ENCODE measurements at regions not wholly inside any gene's neighbourhood (a gene's known extent, or its start where the extent isn't known, plus 50 kb on each side); places are given as distances from the start of the nearest gene placed in this dataset.

- Histone ChIP-seq H3K4me1 (ENCODE audit: low read length) (no peaks in the 10 kb centered on the region), H3K27me3 (ENCODE audit: low read length) (no peaks in the 10 kb centered on the region), H3K9me3 (ENCODE audit: low read length) (no peaks in the 10 kb centered on the region), H3K27ac (ENCODE audit: low read length) (no peak overlapping the region), H4K20me1 (ENCODE audit: insufficient read depth, low read depth, low read length) (no peaks in the 10 kb centered on the region), H3K4me2 (ENCODE audit: low read depth, low read length, poor library complexity, severe bottlenecking) (no peak overlapping the region), H3K9ac (ENCODE audit: low read length) (no peak overlapping the region), H2AFZ (ENCODE audit: low read length) (no peak overlapping the region), H3K79me2 (ENCODE audit: low read length) (no peaks in the 10 kb centered on the region), H3K4me3 (ENCODE audit: low read length) (no peak overlapping the region), H3K9me2 (replicated peaks; ENCODE audit: insufficient read depth, low read length) (no peaks in the 10 kb centered on the region), H3K36me3 (ENCODE audit: insufficient read depth, low read length) (no peaks in the 10 kb centered on the region)
- no peak for DNase-seq
Observed at GRCh38 chr4:112894480-112894879, 155.0 kb upstream of the ANK2 start.

GRCh38 chr4:112894951-112895350 is 154.5 kb upstream of the ANK2 start:
- Histone ChIP-seq H3K9me3 (ENCODE audit: low read length) (no peaks in the 10 kb centered on the region), H3K9me2 (replicated peaks; ENCODE audit: insufficient read depth, low read length) (no peaks in the 10 kb centered on the region), H3K4me3 (ENCODE audit: low read length) (no peak overlapping the region), H3K27ac (ENCODE audit: low read length) (no peak overlapping the region), H3K79me2 (ENCODE audit: low read length) (no peaks in the 10 kb centered on the region), H3K36me3 (ENCODE audit: insufficient read depth, low read length) (no peaks in the 10 kb centered on the region), H2AFZ (ENCODE audit: low read length) (no peak overlapping the region), H3K4me1 (ENCODE audit: low read length) (no peaks in the 10 kb centered on the region), H3K27me3 (ENCODE audit: low read length) (no peaks in the 10 kb centered on the region), H4K20me1 (ENCODE audit: insufficient read depth, low read depth, low read length) (no peaks in the 10 kb centered on the region), H3K4me2 (ENCODE audit: low read depth, low read length, poor library complexity, severe bottlenecking) (no peak overlapping the region), H3K9ac (ENCODE audit: low read length) (no peak overlapping the region)
- DNase-seq = no peak

- Histone ChIP-seq H3K4me1 (ENCODE audit: low read length) (no peaks in the 10 kb centered on the region), H3K27me3 (ENCODE audit: low read length) (no peaks in the 10 kb centered on the region), H2AFZ (ENCODE audit: low read length) (no peak overlapping the region), H3K27ac (ENCODE audit: low read length) (no peak overlapping the region), H3K36me3 (ENCODE audit: insufficient read depth, low read length) (no peaks in the 10 kb centered on the region), H3K4me2 (ENCODE audit: low read depth, low read length, poor library complexity, severe bottlenecking) (no peak overlapping the region), H3K9me2 (replicated peaks; ENCODE audit: insufficient read depth, low read length) (no peaks in the 10 kb centered on the region), H3K9me3 (ENCODE audit: low read length) (no peaks in the 10 kb centered on the region), H3K79me2 (ENCODE audit: low read length) (no peaks in the 10 kb centered on the region), H4K20me1 (ENCODE audit: insufficient read depth, low read depth, low read length) (no peaks in the 10 kb centered on the region), H3K9ac (ENCODE audit: low read length) (no peak overlapping the region), H3K4me3 (ENCODE audit: low read length) (no peak overlapping the region)
- no peak for DNase-seq
Observed at GRCh38 chr4:112895811-112896608, 153.4 kb upstream of the ANK2 start.

- no peaks in the 10 kb centered on the region for H3K36me3 ChIP-seq (ENCODE audit: insufficient read depth, low read length)
- no peaks in the 10 kb centered on the region for H4K20me1 ChIP-seq (ENCODE audit: insufficient read depth, low read depth, low read length)
- no peak overlapping the region for H3K4me2 ChIP-seq (ENCODE audit: low read depth, low read length, poor library complexity, severe bottlenecking)
- no peaks in the 10 kb centered on the region for H3K79me2 ChIP-seq (ENCODE audit: low read length)
- H3K4me3 ChIP-seq (ENCODE audit: low read length) = no peak overlapping the region
- H3K27ac ChIP-seq (ENCODE audit: low read length) = no peak overlapping the region
- no peaks in the 10 kb centered on the region for H3K4me1 ChIP-seq (ENCODE audit: low read length)
- no peaks in the 10 kb centered on the region for H3K27me3 ChIP-seq (ENCODE audit: low read length)
- DNase-seq = no peak
- H3K9ac ChIP-seq (ENCODE audit: low read length) = no peak overlapping the region
- H3K9me3 ChIP-seq (ENCODE audit: low read length) = no peaks in the 10 kb centered on the region
- no peak overlapping the region for H2AFZ ChIP-seq (ENCODE audit: low read length)
- no peaks in the 10 kb centered on the region for H3K9me2 ChIP-seq (replicated peaks; ENCODE audit: insufficient read depth, low read length)
Observed at GRCh38 chr4:112896609-112897190, 152.8 kb upstream of the ANK2 start.

- Histone ChIP-seq H3K4me1 (ENCODE audit: low read length) (no peaks in the 10 kb centered on the region), H3K4me3 (ENCODE audit: low read length) (no peak overlapping the region), H3K27me3 (ENCODE audit: low read length) (no peaks in the 10 kb centered on the region), H3K79me2 (ENCODE audit: low read length) (no peaks in the 10 kb centered on the region), H3K9ac (ENCODE audit: low read length) (no peak overlapping the region), H3K27ac (ENCODE audit: low read length) (no peak overlapping the region), H3K36me3 (ENCODE audit: insufficient read depth, low read length) (no peaks in the 10 kb centered on the region), H2AFZ (ENCODE audit: low read length) (no peak overlapping the region), H3K4me2 (ENCODE audit: low read depth, low read length, poor library complexity, severe bottlenecking) (no peak overlapping the region), H4K20me1 (ENCODE audit: insufficient read depth, low read depth, low read length) (no peaks in the 10 kb centered on the region), H3K9me2 (replicated peaks; ENCODE audit: insufficient read depth, low read length) (no peaks in the 10 kb centered on the region), H3K9me3 (ENCODE audit: low read length) (no peaks in the 10 kb centered on the region)
- no peak for DNase-seq
Observed at GRCh38 chr4:112897543-112897942, 151.9 kb upstream of the ANK2 start.

GRCh38 chr4:112898357-112899141 is 150.9 kb upstream of the ANK2 start:
- Histone ChIP-seq H3K4me3 (ENCODE audit: low read length) (no peak overlapping the region), H3K79me2 (ENCODE audit: low read length) (no peaks in the 10 kb centered on the region), H3K9me3 (ENCODE audit: low read length) (no peaks in the 10 kb centered on the region), H3K27ac (ENCODE audit: low read length) (no peak overlapping the region), H3K27me3 (ENCODE audit: low read length) (no peaks in the 10 kb centered on the region), H3K9me2 (replicated peaks; ENCODE audit: insufficient read depth, low read length) (no peaks in the 10 kb centered on the region), H3K4me2 (ENCODE audit: low read depth, low read length, poor library complexity, severe bottlenecking) (no peak overlapping the region), H4K20me1 (ENCODE audit: insufficient read depth, low read depth, low read length) (no peaks in the 10 kb centered on the region), H3K9ac (ENCODE audit: low read length) (no peak overlapping the region), H3K36me3 (ENCODE audit: insufficient read depth, low read length) (no peaks in the 10 kb centered on the region), H3K4me1 (ENCODE audit: low read length) (no peaks in the 10 kb centered on the region), H2AFZ (ENCODE audit: low read length) (no peak overlapping the region)
- DNase-seq = no peak

- H3K27ac ChIP-seq (ENCODE audit: low read length) = no peak overlapping the region
- no peaks in the 10 kb centered on the region for H3K27me3 ChIP-seq (ENCODE audit: low read length)
- no peaks in the 10 kb centered on the region for H3K4me1 ChIP-seq (ENCODE audit: low read length)
- no peak overlapping the region for H3K9ac ChIP-seq (ENCODE audit: low read length)
- no peak overlapping the region for H3K4me2 ChIP-seq (ENCODE audit: low read depth, low read length, poor library complexity, severe bottlenecking)
- no peaks in the 10 kb centered on the region for H3K79me2 ChIP-seq (ENCODE audit: low read length)
- H2AFZ ChIP-seq (ENCODE audit: low read length) = no peak overlapping the region
- no peaks in the 10 kb centered on the region for H3K36me3 ChIP-seq (ENCODE audit: insufficient read depth, low read length)
- H3K9me3 ChIP-seq (ENCODE audit: low read length) = no peaks in the 10 kb centered on the region
- H3K4me3 ChIP-seq (ENCODE audit: low read length) = no peak overlapping the region
- H3K9me2 ChIP-seq (replicated peaks; ENCODE audit: insufficient read depth, low read length) = no peaks in the 10 kb centered on the region
- no peak for DNase-seq
- no peaks in the 10 kb centered on the region for H4K20me1 ChIP-seq (ENCODE audit: insufficient read depth, low read depth, low read length)
Observed at GRCh38 chr4:112900416-112900815, 149.0 kb upstream of the ANK2 start.

GRCh38 chr4:112901962-112902411 is 147.5 kb upstream of the ANK2 start:
- H3K36me3 ChIP-seq (ENCODE audit: insufficient read depth, low read length) = no peaks in the 10 kb centered on the region
- DNase-seq = no peak
- no peaks in the 10 kb centered on the region for H3K4me1 ChIP-seq (ENCODE audit: low read length)
- no peaks in the 10 kb centered on the region for H3K27me3 ChIP-seq (ENCODE audit: low read length)
- H2AFZ ChIP-seq (ENCODE audit: low read length) = no peak overlapping the region
- no peaks in the 10 kb centered on the region for H3K9me2 ChIP-seq (replicated peaks; ENCODE audit: insufficient read depth, low read length)
- no peaks in the 10 kb centered on the region for H3K9me3 ChIP-seq (ENCODE audit: low read length)
- no peak overlapping the region for H3K9ac ChIP-seq (ENCODE audit: low read length)
- H3K27ac ChIP-seq (ENCODE audit: low read length) = no peak overlapping the region
- no peak overlapping the region for H3K4me3 ChIP-seq (ENCODE audit: low read length)
- no peaks in the 10 kb centered on the region for H4K20me1 ChIP-seq (ENCODE audit: insufficient read depth, low read depth, low read length)
- no peaks in the 10 kb centered on the region for H3K79me2 ChIP-seq (ENCODE audit: low read length)
- H3K4me2 ChIP-seq (ENCODE audit: low read depth, low read length, poor library complexity, severe bottlenecking) = no peak overlapping the region
